Esophagus muscularis mucosa (tissue), 4 donors: ENCODE measurements at regions not wholly inside any gene's neighbourhood (a gene's known extent, or its start where the extent isn't known, plus 50 kb on each side); places are given as distances from the start of the nearest gene placed in this dataset.

Source experiments
- DNase-seq: peaks from one replicate; pipeline ENCODE4 v3.0.0-alpha.2; 2017; ENCODE audit errors: extremely low spot score
- H3K27ac ChIP-seq, 4 donors: fragments of 200-600 bp; sonication (generic); replicated peaks in 1 of 4; 1 replicate in 3 of 4; 2 replicates in 1 of 4; pipeline ENCODE4 v1.5.1; 2016 to 2019; ENCODE audit warnings: mild to moderate bottlenecking in 1 of 4
- H3K27me3 ChIP-seq, 4 donors: fragments of 200-600 bp; sonication (generic); one replicate each; pipeline versions ENCODE4 v1.5.1 to v1.6.0; 2016 to 2019
- H3K36me3 ChIP-seq, 4 donors: fragments of 200-600 bp; sonication (generic); one replicate each; pipeline ENCODE4 v1.5.1; 2016 to 2019
- H3K4me1 ChIP-seq, 4 donors: fragments of 200-600 bp; sonication (generic); one replicate each; pipeline ENCODE4 v1.5.1; 2016 to 2019
- H3K4me3 ChIP-seq, 4 donors: fragments of 200-600 bp; sonication (generic); 1 replicate in 2 of 4; 2 replicates in 2 of 4; pipeline ENCODE4 v1.5.1; 2016 to 2019; ENCODE audit warnings: mild to moderate bottlenecking in 4 of 4, moderate library complexity in 1 of 4
- H3K9me3 ChIP-seq, 4 donors: fragments of 200-600 bp; sonication (generic); 1 replicate in 3 of 4; 2 replicates in 1 of 4; pipeline ENCODE4 v1.5.1; 2016 to 2019
- EP300 ChIP-seq: sonication (generic); formaldehyde crosslinking; IDR thresholded peaks from one replicate; pipeline ENCODE4 v1.6.1; 2017; ENCODE audit warnings: antibody characterized with exemption
- POLR2A ChIP-seq: fragments of 450-650 bp; IDR thresholded peaks from one replicate; pipeline ENCODE4 v1.6.1; 2017; ENCODE audit warnings: antibody characterized with exemption, moderate library complexity, mild to moderate bottlenecking, low read depth
- POLR2AphosphoS5 ChIP-seq, 2 donors: sonication (generic); formaldehyde crosslinking; IDR thresholded peaks; one replicate each; pipeline ENCODE4 v1.6.1; 2017; ENCODE audit warnings: antibody characterized with exemption in 2 of 2
- WGBS: methylation state at CpG from one replicate; pipeline ENCODE4 v1.1.5; 2018; 5-methylcytosine and 5-hydroxymethylcytosine counted together
- intact Hi-C: fragments of 100-400 bp; cut with DNase I; formaldehyde crosslinking; loops from one replicate; pipeline ENCODE4 v1.15.1; 2023
- TF ChIP-seq, protein P1 (sequence below), 3 experiments: fragments of 200-600 bp in 2 of 3; fragments of 450-650 bp in 1 of 3; sonication (generic) in 2 of 3; IDR thresholded peaks; one replicate each; pipeline ENCODE4 v1.5.1; 2017 to 2019; ENCODE audit warnings: antibody characterized with exemption in 3 of 3, mild to moderate bottlenecking in 2 of 3, moderate library complexity in 1 of 3

DNA sequence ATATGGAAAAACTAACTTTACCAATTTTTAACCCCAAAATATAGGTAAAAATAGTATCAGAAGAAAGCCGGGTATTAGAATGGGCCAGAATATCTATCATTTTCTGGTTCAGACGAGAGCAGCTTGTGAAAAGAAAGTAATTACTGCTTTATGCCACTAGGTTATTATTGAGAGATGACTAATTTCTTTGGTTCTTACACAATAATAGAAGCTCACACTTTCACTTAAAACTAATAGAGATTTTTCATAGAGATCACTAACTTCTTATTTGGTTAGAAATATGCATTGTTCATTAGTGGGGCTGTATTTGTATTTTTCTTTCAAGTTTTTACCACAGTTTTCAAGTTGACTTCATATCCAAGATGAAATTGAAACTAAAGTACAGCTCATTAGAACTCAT lies 1241.2 kb upstream of the FLRT2 start:
- Histone ChIP-seq H3K4me1 (no peaks in the 10 kb centered on the region), H3K36me3 (no peaks in the 10 kb centered on the region), H3K4me3 (no peak overlapping the region), H3K27ac (no peak overlapping the region), H3K9me3 (no peaks in the 10 kb centered on the region), H3K27me3 (no peaks in the 10 kb centered on the region)
- no peak for DNase-seq
- WGBS = 71% methylated on average over 2 of the region's 2 CpGs
- intact Hi-C loops = no loop called here
- TF ChIP-seq, protein P1, sequence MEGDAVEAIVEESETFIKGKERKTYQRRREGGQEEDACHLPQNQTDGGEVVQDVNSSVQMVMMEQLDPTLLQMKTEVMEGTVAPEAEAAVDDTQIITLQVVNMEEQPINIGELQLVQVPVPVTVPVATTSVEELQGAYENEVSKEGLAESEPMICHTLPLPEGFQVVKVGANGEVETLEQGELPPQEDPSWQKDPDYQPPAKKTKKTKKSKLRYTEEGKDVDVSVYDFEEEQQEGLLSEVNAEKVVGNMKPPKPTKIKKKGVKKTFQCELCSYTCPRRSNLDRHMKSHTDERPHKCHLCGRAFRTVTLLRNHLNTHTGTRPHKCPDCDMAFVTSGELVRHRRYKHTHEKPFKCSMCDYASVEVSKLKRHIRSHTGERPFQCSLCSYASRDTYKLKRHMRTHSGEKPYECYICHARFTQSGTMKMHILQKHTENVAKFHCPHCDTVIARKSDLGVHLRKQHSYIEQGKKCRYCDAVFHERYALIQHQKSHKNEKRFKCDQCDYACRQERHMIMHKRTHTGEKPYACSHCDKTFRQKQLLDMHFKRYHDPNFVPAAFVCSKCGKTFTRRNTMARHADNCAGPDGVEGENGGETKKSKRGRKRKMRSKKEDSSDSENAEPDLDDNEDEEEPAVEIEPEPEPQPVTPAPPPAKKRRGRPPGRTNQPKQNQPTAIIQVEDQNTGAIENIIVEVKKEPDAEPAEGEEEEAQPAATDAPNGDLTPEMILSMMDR (IDR thresholded peaks at IDR 0.05) = peak in 1 of 3 experiments; percentile 7
- no peak for TF ChIP-seq POLR2AphosphoS5 (IDR thresholded peaks at IDR 0.05)

DNA sequence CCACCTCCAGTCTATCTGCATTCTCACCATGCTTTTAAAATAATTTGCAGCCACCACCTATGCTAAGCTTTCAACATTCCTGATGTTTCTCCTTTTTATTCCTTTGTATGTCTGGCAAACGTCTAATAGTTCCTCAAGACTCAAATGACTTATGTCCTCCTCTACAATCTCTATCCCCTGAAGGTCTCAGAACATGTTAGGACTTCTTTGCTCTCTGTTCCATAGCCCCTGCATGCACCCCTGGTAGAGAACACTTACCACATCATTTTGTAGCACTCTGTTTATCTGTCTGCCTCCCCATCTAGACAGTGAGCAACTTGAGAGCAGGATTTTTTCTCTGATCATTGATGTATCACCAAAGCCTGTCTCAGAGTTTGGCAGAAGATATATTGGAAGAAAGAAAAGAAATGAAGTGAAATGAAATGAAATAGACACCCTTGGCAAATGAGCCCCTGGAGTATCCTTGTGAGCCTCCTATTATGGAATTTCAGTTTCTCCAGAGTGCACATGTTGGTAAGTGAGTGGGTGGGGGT lies 1231.2 kb upstream of the FLRT2 start:
- Histone ChIP-seq H3K4me1 (no peaks in the 10 kb centered on the region), H3K4me3 (no peak overlapping the region), H3K27ac (no peak overlapping the region), H3K9me3 (no peaks in the 10 kb centered on the region), H3K36me3 (no peaks in the 10 kb centered on the region), H3K27me3 (no peaks in the 10 kb centered on the region)
- no peak for DNase-seq
- intact Hi-C loops = no loop called here
- TF ChIP-seq POLR2A (no peak), EP300 (no peak), POLR2AphosphoS5 (IDR thresholded peaks at IDR 0.05) (no peak)
- TF ChIP-seq, protein P1 (IDR thresholded peaks at IDR 0.05) = no peak
- WGBS = 64% methylated on average over 1 of the region's 1 CpG

DNA sequence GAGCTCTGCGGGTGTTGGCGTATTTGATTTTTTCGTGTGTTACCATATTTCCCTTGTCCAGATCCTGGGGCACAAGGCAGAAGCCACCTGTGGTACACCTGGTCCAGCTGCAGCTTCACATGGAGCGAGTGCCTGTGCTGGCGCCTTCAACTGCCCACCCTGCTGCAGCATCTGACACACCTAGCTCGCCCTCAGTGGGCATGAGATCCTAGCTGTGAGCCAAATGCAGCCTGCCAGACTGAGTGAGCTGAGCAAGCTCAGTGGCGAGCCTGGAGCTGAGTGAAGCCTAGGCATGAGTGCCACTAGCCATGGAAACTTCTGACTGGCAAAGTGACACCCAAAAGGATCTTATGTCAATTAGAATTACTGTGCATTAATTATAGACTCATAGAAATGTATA lies 1226.8 kb upstream of the FLRT2 start:
- 95% methylated on average over 7 of the region's 7 CpGs for WGBS
- intact Hi-C loops = no loop called here
- no peak for TF ChIP-seq EP300
- TF ChIP-seq POLR2AphosphoS5 (IDR thresholded peaks at IDR 0.05) = no peak
- TF ChIP-seq, protein P1 (IDR thresholded peaks at IDR 0.05) = no peak
- TF ChIP-seq POLR2A = no peak
- peaks cover 0 to 26% (median 6%) of the 10 kb centered on the region in 4 donors for H3K9me3 ChIP-seq
- DNase-seq = no peak
- no peaks in the 10 kb centered on the region for H3K36me3 ChIP-seq
- no peaks in the 10 kb centered on the region for H3K27me3 ChIP-seq
- no peak overlapping the region for H3K27ac ChIP-seq
- no peak overlapping the region for H3K4me3 ChIP-seq
- no peaks in the 10 kb centered on the region for H3K4me1 ChIP-seq

DNA sequence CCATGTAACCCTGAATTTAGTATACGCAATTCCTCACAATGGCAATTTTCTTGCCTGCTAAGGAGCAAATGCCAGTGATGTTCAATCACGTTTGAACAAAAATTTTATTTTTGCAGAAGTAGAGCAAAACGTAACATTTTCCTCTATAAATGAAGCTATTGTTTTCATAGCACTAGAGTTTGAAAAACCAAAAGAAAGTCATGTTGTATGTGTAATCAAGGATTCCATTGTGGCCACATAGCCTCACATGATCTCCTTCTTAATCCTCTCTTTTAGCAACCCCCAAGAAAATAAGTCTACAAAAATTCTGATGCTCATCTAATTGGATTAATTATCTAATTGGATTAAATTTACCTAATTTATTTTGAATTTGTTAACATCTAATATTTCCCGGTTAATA lies 1217.4 kb upstream of the FLRT2 start:
- no peak for TF ChIP-seq POLR2A
- intact Hi-C loops = no loop called here
- WGBS = 85% methylated on average over 4 of the region's 4 CpGs
- no peaks in the 10 kb centered on the region for H3K4me1 ChIP-seq
- no peak overlapping the region for H3K4me3 ChIP-seq
- no peaks in the 10 kb centered on the region for H3K9me3 ChIP-seq
- DNase-seq = no peak
- no peaks in the 10 kb centered on the region for H3K36me3 ChIP-seq
- no peaks in the 10 kb centered on the region for H3K27me3 ChIP-seq
- no peak overlapping the region for H3K27ac ChIP-seq

DNA sequence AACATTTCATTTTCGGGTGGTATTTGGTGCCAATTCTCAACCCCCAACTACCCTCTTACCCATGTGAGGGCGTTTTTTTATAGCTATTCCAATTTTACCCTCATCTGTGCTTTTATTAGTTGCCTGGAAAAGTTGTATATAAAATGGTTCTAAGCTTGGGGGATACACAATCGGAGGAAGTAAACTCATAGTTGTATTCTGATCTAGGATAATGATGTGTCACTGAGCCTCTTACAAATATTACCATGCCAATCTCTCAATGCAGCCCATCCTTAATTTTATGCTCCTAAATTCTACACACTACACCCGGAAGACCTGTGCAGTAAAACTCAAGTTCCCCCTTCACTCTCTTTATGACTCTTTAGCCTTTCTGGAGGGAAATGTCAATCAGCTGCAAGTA lies 1206.5 kb upstream of the FLRT2 start:
- Histone ChIP-seq H3K27me3 (no peaks in the 10 kb centered on the region), H3K27ac (no peak overlapping the region), H3K4me3 (no peak overlapping the region), H3K4me1 (no peaks in the 10 kb centered on the region), H3K9me3 (no peaks in the 10 kb centered on the region), H3K36me3 (no peaks in the 10 kb centered on the region)
- DNase-seq = no peak
- intact Hi-C loops = no loop called here
- TF ChIP-seq POLR2A (no peak), EP300 (no peak), POLR2AphosphoS5 (IDR thresholded peaks at IDR 0.05) (no peak)
- TF ChIP-seq, protein P1 (IDR thresholded peaks at IDR 0.05) = no peak
- 68% methylated on average over 4 of the region's 4 CpGs for WGBS
